Stimulated activated CD8-positive, alpha-beta memory T cell treated with anti-CD3 and anti-CD28 coated beads, Interleukin-15, amount 100 ng/mL, for 4 hours (primary cell): ENCODE measurements at regions not wholly inside any gene's neighbourhood (a gene's known extent, or its start where the extent isn't known, plus 50 kb on each side); places are given as distances from the start of the nearest gene placed in this dataset.
"Not testable (repeated sequence)": the region's sequence is repeated elsewhere in the genome, so short reads cannot be mapped to it uniquely, and the experiment has no call there.

Source experiments
- DNase-seq, 2 donors: peaks; one replicate each; pipeline ENCODE4 v3.0.0-alpha.2; 2020; ENCODE audit warnings: low read depth in 2 of 2

- no peak for DNase-seq
These were observed 923.7 kb downstream of the SLC4A3 start for GRCh38 chr2:220550995-220551700.

GRCh38 chr2:220552790-220553535, 925.5 kb downstream of the SLC4A3 start:
- DNase-seq, result no peak

- DNase-seq, result no peak
These were observed 928.7 kb downstream of the SLC4A3 start for GRCh38 chr2:220555961-220556630.

- DNase-seq, result no peak
These were observed 929.2 kb downstream of the SLC4A3 start for GRCh38 chr2:220556658-220557057.

GRCh38 chr2:220560192-220560591, 932.8 kb downstream of the SLC4A3 start:
- DNase-seq, result no peak

- DNase-seq, result no peak
These were observed 935.1 kb downstream of the SLC4A3 start for GRCh38 chr2:220562375-220563140.

GRCh38 chr2:220568296-220568695, 940.9 kb downstream of the SLC4A3 start:
- no peak for DNase-seq

- DNase-seq, result no peak
These were observed 941.9 kb downstream of the SLC4A3 start for GRCh38 chr2:220569112-220569897.

- DNase-seq, result no peak
These were observed 945.0 kb downstream of the SLC4A3 start for GRCh38 chr2:220572385-220572784.

GRCh38 chr2:220574038-220574437, 946.6 kb downstream of the SLC4A3 start:
- DNase-seq, result no peak

GRCh38 chr2:220575963-220576362, 948.5 kb downstream of the SLC4A3 start:
- DNase-seq, result no peak

GRCh38 chr2:220579452-220579851, 952.0 kb downstream of the SLC4A3 start:
- DNase-seq, result no peak

GRCh38 chr2:220580113-220580512, 952.7 kb downstream of the SLC4A3 start:
- DNase-seq, result no peak

GRCh38 chr2:220583725-220584124, 956.3 kb downstream of the SLC4A3 start:
- DNase-seq, result no peak

GRCh38 chr2:220585241-220585640, 957.8 kb downstream of the SLC4A3 start:
- DNase-seq, result no peak

- no peak for DNase-seq
These were observed 959.6 kb downstream of the SLC4A3 start for GRCh38 chr2:220586980-220587530.

GRCh38 chr2:220588148-220588547, 960.7 kb downstream of the SLC4A3 start:
- DNase-seq, result no peak

GRCh38 chr2:220590476-220590875, 963.0 kb downstream of the SLC4A3 start:
- no peak for DNase-seq

GRCh38 chr2:220593526-220593925, 966.1 kb downstream of the SLC4A3 start:
- no peak for DNase-seq

- DNase-seq, result no peak
These were observed 970.4 kb downstream of the EPHA4 start for GRCh38 chr2:220601674-220602073.

GRCh38 chr2:220613004-220613403, 959.1 kb downstream of the EPHA4 start:
- not testable (repeated sequence) for DNase-seq
